PC-9 (cell line): ENCODE measurements at regions not wholly inside any gene's neighbourhood (a gene's known extent, or its start where the extent isn't known, plus 50 kb on each side); places are given as distances from the start of the nearest gene placed in this dataset.

ENCODE experiments used
- EZH2 ChIP-seq: fragments of 200-600 bp; sonication (generic); IDR thresholded peaks from 2 replicates; pipeline ENCODE4 v1.8.0; 2017; ENCODE audit warnings: antibody characterized with exemption, low read depth
- TF ChIP-seq, protein P1 (sequence below): fragments of 200-600 bp; sonication (generic); conservative IDR thresholded peaks from 2 replicates; pipeline ENCODE4 v1.6.1; 2017; ENCODE audit warnings: mixed run types, antibody characterized with exemption, mild to moderate bottlenecking, moderate library complexity

GRCh38 chr5:68648944-68649857 lies 433.6 kb downstream of the PIK3R1 start:
- TF ChIP-seq, protein P1, sequence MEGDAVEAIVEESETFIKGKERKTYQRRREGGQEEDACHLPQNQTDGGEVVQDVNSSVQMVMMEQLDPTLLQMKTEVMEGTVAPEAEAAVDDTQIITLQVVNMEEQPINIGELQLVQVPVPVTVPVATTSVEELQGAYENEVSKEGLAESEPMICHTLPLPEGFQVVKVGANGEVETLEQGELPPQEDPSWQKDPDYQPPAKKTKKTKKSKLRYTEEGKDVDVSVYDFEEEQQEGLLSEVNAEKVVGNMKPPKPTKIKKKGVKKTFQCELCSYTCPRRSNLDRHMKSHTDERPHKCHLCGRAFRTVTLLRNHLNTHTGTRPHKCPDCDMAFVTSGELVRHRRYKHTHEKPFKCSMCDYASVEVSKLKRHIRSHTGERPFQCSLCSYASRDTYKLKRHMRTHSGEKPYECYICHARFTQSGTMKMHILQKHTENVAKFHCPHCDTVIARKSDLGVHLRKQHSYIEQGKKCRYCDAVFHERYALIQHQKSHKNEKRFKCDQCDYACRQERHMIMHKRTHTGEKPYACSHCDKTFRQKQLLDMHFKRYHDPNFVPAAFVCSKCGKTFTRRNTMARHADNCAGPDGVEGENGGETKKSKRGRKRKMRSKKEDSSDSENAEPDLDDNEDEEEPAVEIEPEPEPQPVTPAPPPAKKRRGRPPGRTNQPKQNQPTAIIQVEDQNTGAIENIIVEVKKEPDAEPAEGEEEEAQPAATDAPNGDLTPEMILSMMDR, result no peak
- no peak for TF ChIP-seq EZH2
